ENCODE measurements at regions not wholly inside any gene's neighbourhood (a gene's known extent, or its start where the extent isn't known, plus 50 kb on each side); places are given as distances from the start of the nearest gene placed in this dataset.

GRCh38 chr6:125526007-125526720, 223.3 kb upstream of the HEY2 start:
- TF ChIP-seq CTCF (IDR thresholded peaks at IDR 0.05; ENCODE audit: low read depth, low read length) (no peak), EZH2phosphoT487 (IDR thresholded peaks at IDR 0.05; ENCODE audit: low read depth) (no peak)

Data from OCI-LY3 (cell line).